Epidermal melanocyte (primary cell): ENCODE measurements at regions not wholly inside any gene's neighbourhood (a gene's known extent, or its start where the extent isn't known, plus 50 kb on each side); places are given as distances from the start of the nearest gene placed in this dataset.
"Not testable (repeated sequence)": the region's sequence is repeated elsewhere in the genome, so short reads cannot be mapped to it uniquely, and the experiment has no call there.

Source experiments
- DNase-seq: peaks from one replicate; pipeline ENCODE4 v3.0.0; 2011; ENCODE audit warnings: low spot score; ENCODE audit not compliant: insufficient read length

DNA sequence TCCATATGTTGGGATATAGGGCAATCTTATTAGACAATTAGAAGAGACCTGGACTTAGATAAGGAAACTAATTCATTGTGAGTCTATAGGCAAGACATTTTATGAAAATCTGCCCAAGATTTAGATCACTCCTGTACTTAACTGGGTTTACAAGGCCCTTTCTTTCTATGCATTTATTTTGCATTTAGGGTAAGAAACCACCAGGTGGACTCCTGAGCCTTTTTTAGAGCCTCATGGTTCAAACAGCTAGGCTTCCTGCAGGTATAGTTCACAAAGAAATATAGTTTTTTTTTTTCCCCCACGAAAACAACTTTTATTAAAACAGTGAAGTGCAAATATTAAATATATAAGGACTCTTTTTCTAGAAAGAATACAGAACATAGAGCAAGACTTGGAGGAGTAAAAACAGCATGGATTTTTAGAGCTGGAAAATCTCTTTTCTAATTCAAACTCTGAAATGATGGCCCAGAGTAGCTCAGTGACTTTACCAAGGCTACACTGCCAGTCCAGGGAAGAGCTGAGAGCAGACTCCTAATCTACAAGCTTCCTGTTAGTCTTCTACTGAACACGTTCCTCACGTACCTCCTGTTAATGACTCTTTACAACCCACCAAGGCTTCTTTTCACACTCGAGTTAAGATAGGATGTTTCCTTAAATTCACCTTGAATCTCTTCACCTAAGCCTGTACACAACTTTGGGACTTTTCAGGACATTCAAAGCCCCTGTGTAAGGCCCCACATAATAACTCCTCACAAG lies 400.9 kb upstream of the ATP11B start:
- no peak for DNase-seq

- no peak for DNase-seq
Measured at GRCh38 chr3:182393151-182393550, 400.2 kb upstream of the ATP11B start.

GRCh38 chr3:182393830-182394367 lies 399.4 kb upstream of the ATP11B start:
- DNase-seq, result no peak

GRCh38 chr3:182397164-182397563 lies 396.1 kb upstream of the ATP11B start:
- no peak for DNase-seq

- no peak for DNase-seq
Measured at GRCh38 chr3:182399978-182400737, 393.1 kb upstream of the ATP11B start.

- DNase-seq, result no peak
Measured at GRCh38 chr3:182400838-182401237, 392.5 kb upstream of the ATP11B start.

DNA sequence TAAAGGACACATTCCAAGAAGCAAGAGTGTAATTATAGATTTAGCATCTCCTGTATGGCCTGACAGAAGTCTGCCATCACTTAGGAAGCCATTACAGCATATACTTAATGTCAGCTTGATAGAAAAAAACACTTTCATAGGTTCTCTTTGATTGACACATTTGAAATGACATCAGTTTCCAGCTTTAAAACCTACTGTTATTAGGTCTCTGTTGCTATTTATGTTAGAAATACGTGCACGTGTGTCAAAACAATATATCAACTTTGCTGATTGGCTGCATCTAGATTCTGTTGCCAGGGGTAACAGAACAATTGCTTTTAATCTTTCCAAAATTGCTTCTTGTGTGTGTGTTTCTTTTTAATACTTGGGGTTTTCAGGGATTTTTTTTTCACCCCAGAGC lies 389.3 kb upstream of the ATP11B start:
- no peak for DNase-seq

GRCh38 chr3:182405759-182406158 lies 387.5 kb upstream of the ATP11B start:
- no peak for DNase-seq

DNA sequence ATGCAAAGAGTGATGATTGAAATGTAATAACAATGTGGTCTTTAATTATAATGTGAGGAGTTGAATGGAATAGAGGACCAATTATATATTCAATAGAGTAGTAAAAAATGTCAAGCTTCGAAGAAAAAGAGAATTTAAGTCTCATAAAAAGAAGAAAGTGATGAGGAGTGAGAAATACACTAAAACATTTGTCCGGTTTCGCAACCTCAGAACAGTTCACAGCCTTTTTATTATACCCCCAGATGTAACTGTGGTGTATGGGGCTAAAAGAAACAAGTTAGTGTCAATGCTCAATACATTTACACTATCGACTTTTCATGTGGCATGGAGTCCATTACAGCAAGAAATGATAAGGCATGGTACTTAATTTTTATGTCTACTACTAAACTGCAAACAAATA lies 386.5 kb upstream of the ATP11B start:
- no peak for DNase-seq

GRCh38 chr3:182410051-182410450 lies 383.3 kb upstream of the ATP11B start:
- no peak for DNase-seq

- no peak for DNase-seq
Measured at GRCh38 chr3:182412066-182412465, 381.2 kb upstream of the ATP11B start.

DNA sequence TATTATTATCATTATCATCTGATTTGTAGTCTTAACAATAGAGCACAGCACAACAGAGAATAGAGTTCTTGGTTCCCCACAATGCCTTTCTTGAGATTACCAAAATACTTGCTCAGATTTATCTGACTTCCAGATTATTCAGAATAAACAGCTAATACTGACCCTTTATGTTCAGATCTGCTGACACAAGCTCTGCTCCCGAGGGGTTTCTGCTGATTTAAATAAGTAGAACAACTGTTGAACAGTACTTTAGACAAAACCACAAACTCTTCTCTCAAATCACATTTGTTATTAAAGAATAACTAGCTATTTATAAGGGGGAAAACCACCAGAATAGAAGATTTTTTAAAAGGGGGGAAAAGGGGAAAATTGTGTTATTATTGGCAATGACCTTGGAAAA lies 380.2 kb upstream of the ATP11B start:
- no peak for DNase-seq

DNA sequence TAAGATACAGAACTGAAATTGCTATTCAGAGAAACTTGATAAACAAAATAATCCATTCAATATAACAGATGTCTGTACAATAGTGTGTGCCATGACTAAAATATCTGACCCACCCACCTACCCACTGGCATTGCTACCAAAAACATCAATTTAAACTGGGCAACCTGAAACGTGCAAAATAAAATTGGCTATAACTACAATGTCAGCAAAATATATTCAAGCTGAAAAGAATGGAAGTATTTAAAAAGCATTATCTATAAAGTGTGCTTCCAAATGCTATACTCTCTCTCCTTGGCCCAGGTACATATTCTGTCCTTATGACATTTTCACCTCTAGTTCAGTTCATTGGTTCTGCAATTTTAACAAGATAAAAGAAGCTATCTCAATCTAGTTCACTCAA lies 379.6 kb upstream of the ATP11B start:
- DNase-seq, result no peak

GRCh38 chr3:182414586-182414985 lies 378.7 kb upstream of the ATP11B start:
- no peak for DNase-seq

DNA sequence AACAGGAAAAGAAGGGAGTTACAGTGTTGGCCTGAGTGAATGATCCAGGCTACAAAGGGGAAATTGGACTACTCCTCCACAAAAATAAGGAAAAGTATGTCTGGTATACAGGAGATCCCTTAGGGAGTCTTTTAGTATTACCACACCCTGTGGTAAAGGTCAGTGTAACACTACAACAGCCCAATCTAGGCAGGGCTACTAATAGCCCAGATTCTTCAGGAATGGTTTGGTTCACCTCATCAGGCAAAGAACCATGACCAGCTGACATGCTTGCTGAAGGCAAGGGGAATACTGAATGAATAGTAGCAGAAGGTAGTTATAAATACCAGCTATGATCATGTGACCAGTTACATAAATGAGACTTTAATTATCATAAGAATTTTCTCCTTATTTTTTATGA lies 372.6 kb upstream of the ATP11B start:
- DNase-seq, result no peak

- DNase-seq, result no peak
Measured at GRCh38 chr3:182424006-182424405, 369.3 kb upstream of the ATP11B start.

GRCh38 chr3:182425926-182426718 lies 367.2 kb upstream of the ATP11B start:
- not testable (repeated sequence) for DNase-seq

DNA sequence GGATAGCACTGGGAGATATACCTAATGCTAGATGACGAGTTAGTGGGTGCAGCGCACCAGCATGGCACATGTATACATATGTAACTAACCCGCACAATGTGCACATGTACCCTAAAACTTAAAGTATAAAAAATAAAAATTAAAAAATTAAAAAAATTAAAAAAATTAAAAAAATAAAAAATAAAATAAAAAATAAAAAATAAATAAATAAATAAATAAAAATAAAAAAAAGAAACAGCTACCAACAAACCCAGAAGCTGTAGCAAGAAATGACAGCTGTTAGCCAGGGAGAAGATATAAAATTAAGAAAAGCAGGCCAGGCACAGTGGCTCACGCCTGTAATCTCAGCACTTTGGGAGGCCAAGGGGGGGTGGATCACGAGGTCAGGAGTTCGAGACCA lies 361.3 kb upstream of the ATP11B start:
- not testable (repeated sequence) for DNase-seq

GRCh38 chr3:182435860-182436259 lies 357.4 kb upstream of the ATP11B start:
- no peak for DNase-seq

GRCh38 chr3:182436547-182436946 lies 356.8 kb upstream of the ATP11B start:
- DNase-seq, result no peak

- DNase-seq, result no peak
Measured at GRCh38 chr3:182438398-182438797, 354.9 kb upstream of the ATP11B start.

GRCh38 chr3:182440101-182440500 lies 353.2 kb upstream of the ATP11B start:
- DNase-seq, result peak; percentile 48
